ELF-1 (cell line): ENCODE measurements at regions not wholly inside any gene's neighbourhood (a gene's known extent, or its start where the extent isn't known, plus 50 kb on each side); places are given as distances from the start of the nearest gene placed in this dataset.
A peak's percentile ranks its signal among the peaks of the same experiment; 100 is the strongest.

Experiments used
- DNase-seq: peaks from one replicate; pipeline ENCODE4 v3.0.0-alpha.2; 2016; ENCODE audit warnings: low read depth, low spot score

DNA sequence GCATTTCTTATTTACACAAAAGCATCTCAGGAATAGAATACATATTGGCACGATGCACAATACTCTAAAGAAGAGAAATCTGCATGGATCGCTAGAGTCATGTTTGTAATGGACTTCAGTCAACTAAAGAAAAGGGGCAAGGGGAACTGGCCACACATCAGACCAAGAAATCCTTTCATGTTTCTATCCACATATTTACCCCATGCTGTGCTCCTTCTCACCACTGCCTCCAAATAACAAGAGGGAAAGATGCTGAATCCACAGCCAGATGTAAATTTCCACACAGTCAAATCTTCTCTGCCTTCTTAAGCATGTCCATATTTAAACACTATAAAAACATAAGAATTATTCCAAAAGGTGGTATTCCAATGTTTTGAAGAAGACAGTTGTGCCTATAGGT, 67.6 kb downstream of the COX18 start:
- DNase-seq: no peak

DNA sequence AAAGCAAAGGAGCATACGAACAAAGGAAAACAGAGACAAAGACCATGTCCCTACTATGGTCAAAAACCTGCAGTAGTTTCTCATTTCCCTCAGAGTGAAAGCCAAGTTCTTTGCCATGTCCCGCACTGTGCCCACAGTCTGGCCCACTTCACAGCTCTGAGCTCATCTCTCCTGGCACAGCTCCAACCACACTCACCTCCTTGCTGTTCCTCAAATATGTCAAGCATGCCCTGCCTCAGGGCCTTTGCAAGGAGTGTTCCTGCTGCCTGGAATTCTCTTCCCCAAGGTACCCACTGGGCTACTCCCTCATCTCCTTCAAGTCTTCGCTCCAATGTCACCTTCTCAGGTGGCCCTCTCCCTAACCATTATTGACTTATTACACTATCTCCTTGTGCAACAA, 72.1 kb downstream of the COX18 start:
- no peak for DNase-seq

DNA sequence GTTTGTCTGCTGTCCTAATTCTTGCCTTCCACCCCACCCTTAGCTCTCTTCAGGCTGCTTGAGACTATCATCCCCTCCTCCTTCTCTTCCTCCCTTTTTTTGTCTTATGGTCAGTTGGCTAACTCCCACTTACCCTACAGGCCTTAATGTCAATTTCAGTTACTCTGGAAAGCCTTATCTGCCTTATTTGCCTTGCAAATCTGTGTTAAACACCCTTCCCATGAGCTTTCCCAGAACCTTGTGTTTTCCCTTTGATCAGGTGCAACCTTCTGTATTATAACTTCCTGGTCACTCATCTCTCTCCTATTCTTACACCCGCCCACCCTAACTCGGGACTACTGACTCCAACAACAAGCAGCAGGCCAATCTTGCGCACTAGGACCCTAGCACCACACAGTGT, 74.8 kb downstream of the COX18 start:
- DNase-seq: no peak

DNA sequence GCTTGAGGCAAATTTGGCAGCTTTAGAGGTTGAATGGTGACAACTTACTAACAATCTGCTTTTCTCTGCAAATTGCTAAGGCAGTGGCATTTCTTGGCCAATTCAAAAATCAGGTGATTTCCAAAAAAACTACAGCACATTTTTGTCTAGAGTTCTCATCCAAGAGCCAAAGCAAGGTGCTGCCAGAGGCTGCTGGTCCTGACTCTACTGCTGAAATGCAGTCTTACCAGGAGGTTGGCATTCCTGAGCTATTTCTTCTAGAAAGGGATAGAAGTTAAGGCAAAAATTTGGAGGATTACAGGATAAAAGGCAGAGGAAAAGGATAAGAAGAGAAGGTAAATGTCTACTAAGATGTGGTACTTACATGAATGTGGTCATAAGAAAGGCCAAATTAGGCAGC, 75.6 kb downstream of the COX18 start:
- no peak for DNase-seq

DNA sequence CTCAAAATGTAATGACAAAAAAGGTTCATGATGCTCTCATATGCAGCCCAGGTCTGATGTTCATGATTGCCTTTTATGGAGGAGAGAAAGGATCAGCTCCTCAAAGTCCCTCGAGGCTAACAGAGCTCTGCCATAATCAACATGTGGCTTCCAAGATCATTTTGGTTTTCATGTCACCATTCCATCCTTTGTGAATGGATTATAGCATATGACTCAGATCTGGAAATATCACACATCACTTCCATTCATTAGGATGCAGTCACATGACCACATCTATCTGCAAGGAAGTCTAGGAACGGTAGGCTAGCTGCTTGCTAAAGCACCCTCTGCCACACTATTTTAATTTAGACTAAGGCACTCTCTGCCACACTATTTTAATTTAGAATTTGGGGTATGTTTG, 77.6 kb downstream of the COX18 start:
- DNase-seq: no peak

DNA sequence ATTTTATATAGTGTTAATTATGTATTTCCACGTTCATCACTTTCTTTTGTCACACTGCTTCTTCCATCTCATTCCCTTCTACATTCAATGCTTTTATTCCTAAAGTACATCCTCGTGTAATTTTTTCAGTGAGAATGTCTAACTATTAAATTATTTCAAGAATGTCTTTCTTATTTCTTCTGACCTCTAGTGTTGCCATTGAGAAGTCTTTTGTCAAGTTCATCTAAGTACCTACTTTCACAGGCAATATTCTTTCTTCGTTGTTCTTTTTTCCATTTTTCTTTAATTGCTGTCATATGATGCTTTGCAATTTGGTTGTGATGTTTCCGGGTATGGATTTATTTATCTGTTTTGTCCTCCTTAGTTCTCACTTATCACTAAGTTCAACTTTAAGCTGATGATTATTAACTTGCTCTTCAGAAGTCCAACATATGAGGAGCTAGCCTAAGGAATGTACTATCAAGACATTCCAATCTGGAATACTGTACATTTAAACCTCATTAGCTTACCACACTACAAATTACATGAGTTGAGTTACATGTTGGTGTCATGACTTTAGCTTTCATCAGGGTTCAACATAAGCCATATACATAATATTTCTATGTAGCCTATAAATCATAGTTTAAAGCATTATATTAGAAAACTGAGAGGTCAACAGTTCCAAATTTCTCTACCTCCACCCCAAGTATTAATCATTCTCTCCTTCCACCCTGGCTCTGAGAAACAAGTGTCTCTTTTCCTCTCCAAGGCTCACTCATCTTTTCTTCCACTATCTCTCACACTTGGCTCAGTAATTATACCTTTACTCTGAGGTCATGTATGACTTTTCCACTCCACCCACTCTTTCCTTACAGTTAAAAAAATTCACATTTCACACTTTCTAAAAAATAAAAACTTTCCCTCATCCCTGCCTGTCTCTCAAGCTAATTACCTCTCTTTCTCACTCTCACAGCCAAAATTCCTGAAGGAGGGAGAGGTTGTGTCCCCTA, 81.5 kb downstream of the COX18 start:
- DNase-seq: no peak

DNA sequence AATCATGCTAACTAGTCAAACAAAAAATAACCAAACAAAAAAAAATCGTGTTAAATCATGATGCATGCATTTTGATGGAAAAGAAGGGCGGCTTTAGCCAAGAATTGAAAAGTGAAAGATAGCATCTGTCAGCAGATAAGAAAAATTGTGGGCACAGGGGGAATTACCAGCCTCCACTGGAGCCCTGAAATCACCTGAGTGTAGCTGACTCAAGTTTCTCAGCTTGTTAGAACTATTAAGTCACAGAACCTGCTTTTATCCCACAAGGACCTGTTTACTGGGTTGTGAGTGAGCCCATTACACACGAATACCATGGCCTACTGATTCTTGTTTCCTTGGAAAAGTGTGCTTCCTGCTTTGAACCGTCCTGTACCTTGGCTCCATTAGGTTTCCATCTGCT, 85.2 kb downstream of the COX18 start:
- no peak for DNase-seq

DNA sequence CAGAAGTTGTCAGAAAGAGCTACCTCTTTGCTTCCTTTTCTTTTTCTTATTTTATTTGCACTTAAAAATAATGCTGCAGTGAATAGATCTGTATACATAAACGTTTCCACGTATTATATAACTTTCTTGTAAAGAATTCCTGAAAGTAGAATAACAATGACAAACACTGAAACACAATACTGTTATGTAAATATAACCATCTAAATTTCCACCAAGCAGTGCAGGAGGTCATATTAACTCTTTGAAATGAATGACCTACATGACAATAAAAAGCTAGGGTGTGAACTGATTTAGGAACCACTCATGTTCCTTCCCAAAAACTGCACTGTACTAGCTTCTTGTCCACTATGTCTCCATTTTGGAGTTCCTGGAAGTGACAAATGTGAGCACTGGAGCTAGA, 85.8 kb downstream of the COX18 start:
- no peak for DNase-seq

DNA sequence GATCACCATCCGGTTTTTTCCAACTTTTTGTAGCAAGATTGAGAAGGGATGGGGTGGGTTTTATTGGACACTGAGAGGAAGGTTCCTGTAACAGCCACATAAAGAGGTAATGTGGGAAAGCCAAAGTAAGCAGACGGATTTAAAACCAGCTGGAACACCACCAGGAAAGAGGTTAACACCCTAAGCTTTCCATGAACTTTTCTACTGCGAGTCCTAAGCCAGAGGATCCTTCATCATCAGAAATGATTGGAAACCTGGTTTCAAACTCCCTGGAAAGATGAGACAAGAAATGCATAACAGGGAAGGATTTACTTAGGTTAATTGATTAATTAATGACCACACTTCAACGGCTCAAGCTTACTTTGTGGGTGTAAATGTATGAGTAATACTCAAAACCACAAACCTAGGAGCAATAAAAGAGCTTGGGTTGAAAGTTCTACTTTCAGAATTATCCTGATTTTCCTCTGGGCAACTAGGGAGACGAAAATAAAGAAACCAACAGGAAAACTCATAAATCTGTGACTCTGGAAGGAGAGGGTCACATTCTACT, 91.5 kb downstream of the COX18 start:
- DNase-seq: no peak

DNA sequence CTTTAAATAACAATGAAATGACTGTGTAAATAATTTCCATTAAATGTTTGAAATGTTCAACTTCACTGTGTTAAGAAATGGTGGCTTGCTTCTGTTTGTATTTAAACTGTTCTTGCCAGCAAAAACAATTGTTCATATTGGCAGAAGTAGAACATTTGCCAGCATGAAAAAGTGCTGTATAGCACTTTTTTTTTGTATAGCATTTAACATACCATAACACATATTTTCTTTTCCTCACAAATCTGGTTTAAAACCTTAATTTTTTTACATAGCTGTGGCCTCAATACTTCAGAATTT, 94.1 kb downstream of the COX18 start:
- no peak for DNase-seq

DNA sequence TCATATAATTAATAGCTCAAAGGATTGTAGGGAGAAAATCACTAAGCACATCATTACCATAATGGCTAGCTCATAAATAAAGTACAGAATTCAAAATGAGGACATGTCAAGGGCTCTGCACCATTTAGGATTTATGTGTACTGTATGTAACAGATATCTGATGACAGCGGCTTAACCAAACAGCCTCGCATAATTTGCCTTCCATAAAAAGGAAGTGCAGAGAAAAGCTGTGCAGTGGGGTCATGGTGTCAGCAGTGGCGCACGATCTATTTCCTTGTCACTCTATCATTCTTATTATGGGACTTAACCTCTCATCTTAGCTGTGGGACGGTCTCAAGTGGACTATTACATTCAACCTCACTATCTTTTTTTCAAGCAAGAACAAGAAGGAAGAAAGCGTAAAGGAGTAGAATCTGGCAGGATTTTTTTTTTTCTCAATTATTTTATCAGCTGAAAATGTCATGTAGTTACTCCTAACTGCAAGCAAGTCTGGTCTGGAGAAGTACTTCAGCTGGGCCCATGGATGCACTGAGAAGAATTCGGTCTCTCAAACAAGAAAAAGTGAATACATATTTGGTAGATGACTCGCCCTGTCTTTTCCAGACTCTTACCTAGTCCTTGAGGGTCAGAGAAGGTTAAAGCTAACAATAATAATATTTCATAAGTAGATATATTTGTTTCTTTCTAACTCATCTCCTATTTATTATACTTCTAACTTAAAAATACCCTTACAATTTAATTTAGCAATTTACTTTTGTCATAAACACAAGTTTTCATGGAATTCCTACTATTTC, 94.6 kb downstream of the COX18 start:
- DNase-seq: no peak

DNA sequence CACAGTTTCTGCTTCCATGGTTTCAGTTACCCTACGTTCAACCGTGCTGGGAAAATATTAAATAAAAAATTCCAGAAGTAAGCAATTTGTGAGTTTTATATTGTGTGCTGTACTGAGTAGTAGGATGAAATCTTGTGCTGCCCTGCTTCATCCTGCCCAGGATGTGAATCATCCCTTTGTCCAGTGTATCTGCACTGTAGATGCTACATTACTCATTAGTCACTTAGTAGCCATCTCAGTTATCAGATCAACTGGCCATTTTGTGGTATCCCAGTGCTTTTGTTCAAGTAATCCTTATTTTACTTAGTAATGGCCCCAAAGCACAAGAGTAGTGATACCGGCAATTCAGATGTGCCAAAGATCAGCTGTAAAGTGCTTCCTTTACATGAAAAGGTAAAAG, 97.9 kb downstream of the COX18 start:
- no peak for DNase-seq

DNA sequence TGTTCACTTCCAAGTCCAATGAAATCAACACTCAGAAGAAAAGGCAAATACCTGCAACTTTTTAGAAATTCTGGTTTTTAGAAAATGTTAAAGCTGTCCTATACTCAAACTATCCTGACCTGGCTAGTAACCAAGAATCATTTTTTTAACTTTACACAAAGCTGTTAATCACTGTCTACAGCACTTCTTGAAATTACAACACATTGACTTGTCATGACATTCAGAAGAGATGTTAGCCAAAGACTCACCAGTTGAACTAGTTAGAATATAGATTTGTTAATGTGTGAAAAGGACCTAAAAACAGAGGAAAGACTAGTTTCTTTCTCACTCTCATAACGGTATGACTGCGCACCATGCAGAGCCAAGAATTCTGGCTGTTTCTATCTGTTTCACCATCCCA, 98.8 kb downstream of the COX18 start:
- no peak for DNase-seq

DNA sequence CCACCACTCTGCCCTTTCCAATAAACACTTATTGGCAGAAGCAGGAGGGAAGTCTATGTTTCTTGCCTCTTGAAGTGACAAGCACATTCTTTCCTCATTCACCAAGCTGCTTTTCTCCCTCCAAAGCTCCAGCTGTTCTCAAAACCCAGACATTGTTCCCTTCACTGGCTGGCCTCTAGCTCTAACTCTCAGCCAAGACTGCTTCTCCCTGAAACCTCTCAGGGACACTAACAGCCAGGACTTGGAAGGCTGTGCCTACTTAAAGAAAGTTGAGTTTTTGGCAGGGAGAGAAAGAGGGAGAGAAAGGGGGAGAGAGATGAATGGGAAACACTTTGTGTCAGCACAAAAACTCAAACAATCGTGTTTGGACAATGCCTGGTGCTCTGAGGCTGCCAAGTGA, 99.5 kb downstream of the COX18 start:
- no peak for DNase-seq

DNA sequence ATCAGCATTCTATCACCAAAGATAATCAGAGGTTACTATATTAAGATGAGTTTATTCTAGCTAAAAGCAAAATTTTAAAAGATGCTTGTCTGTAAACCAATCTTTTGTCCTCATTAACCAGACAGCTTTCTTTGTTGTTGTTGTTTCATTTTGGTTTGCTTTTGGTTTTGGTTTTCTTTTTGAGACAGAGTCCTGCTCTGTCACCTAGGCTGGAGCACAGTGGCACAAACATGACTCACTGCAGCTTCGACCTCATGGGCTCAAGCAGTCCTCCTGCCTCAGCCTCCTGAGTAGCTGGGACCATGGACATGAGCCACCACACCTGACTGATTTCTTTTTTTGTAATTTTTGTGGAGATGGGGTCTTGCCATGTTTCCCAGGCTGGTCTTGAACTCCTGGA, 102.9 kb downstream of the COX18 start:
- no peak for DNase-seq

DNA sequence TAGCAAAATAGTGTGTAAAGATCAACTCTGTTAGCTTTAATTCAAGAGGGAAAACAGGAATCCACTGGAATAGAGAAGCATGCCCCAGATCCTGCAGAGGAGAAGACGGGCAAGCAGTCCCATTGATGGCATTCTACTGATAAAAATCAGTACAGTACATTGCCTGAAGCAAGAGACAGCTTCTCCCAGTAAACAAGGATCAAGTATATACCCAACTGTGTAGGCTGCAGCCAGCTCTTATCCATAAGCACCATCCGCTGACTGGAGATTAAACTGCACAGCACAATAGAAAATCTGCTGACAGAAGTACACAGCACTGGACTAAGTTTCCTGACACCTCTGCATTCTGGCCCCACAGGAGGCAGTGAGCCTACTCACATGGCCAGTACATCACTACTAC, 110.1 kb downstream of the COX18 start:
- DNase-seq: peak; percentile 1

DNA sequence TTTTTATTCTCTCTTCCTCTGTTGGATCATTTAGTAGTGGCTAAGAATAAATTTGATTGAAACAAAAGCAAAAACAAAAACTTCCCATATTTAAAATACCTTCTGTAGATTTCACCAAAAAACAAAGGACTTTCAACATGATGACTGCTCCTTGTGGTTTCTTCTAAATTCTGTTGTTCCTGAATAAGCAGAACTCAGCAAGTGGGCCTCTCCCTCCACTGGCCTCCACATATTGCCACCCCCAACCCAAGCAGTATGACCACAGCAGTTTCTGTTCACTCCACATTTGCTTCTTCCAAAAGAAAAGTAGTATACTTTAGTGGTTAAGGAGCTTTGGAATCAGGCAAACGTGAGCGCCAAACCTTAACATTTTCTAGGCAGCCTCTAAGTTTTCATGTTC, 114.7 kb downstream of the COX18 start:
- DNase-seq: no peak

DNA sequence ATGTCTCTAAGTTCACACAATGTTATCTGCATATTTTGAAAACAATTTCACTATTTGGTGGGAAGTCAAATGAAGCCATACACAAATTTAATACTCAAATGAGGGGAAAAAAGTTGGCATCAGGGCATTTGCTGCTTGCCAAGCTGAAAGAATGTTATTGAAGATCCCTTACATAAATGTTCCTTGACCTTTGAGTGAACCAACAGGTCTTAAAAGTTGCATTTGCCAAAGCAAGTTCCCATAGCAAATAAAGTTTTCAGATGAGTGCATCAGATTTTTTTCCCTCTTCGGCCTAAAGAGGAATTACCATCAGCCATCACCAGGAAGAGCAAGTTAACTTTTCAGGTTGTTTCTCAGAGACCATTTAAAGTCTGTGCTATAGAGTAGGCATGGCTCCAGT, 115.9 kb downstream of the COX18 start:
- no peak for DNase-seq

DNA sequence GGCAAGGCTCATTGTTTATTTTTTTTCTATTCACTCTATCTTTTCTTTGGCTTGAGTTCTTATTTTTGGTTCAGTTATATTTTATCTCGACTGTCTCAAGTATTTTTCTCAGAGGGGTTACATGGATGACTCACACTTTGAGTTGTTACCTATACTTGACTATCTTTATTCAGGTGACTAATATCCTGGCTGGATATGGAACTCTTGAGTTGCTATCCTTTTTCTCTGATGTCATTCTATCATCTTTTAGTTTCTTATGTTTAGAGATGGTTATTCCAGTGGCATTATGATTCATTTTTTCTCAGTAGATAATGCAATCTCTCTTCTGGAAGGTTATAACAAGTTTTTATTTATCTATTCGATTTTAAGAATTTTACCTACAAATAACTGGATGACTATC, 117.9 kb downstream of the COX18 start:
- DNase-seq: no peak

DNA sequence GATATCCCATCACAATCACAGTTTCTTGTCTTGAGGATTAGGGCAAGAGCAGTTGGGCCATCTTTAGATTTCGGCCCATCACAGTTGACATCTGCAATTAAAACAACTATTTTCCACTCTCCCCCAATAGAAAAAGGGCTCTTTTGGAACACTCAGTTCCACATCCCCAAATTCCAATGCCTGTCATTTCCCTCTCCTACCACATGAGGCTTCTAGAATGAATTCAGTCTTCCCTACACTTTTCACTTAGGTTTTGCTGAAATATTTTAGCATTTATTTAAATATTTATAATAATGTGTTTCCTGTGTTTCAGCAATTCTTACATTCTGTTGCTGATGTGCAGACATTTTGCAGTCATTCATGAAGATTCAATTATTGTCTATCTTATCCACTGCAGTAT, 118.4 kb downstream of the COX18 start:
- no peak for DNase-seq

DNA sequence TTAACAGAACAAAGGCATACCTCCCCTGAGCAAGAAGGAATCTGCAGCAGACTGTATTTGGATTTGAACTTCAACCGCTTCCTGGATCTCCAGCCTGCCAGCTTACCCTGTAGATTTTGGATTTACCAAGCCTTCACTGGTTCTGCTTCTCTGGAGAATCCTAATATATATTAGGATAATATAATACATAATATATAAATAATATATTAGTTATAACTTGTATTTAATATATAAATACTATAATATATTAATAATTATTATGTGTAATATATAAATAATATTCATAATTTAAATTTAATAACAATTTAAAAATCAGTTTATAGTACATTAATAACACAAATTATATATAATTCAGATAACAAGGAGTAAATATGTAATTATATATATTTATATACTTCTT, 121.4 kb downstream of the COX18 start:
- no peak for DNase-seq

DNA sequence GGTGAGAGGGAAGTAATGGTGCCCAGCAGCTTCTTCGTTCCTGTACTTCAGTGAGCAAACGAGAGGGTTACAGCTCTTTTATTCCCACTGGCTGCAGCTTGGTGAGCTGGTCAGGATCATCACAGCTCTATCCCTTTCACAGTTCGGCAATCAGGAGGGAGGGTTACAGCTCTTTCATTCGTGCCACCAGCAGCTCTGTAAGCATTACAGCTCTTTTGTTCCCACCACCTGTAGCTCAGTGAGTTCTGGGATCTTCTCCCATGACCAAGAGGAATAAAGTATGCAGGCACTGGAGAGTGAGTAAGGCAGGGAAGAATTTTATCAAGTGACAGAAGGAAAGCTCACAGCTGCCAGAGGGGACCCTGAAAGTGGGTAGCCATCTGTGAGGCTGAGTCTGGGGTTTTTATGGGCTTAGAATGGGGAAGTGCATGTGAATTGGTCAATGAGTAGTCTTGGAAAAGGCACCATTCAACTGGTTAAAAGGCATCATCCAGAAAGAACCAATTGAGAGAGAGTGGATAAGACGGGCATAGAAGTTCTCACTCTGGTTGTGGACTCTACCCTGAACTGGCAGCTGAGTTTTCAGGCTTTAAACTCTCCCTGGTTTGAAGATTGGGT, 123.7 kb downstream of the COX18 start:
- no peak for DNase-seq
